ENCODE measurements at regions not wholly inside any gene's neighbourhood (a gene's known extent, or its start where the extent isn't known, plus 50 kb on each side); places are given as distances from the start of the nearest gene placed in this dataset.
"Not testable (repeated sequence)": the region's sequence is repeated elsewhere in the genome, so short reads cannot be mapped to it uniquely, and the experiment has no call there.

- WGBS, 2 donors = 63 to 68% methylated on average over 2 of the region's 2 CpGs
- DNase-seq (no peak), ATAC-seq (ENCODE audit: low FRiP score in 2 of 2) (no peak)
- Histone ChIP-seq H3K9me3 (peaks cover 0 to 11% (median 0%) of the 10 kb centered on the region in 4 donors), H3K4me1 (no peaks in the 10 kb centered on the region), H3K36me3 (no peaks in the 10 kb centered on the region), H3K4me3 (no peak overlapping the region), H3K27me3 (no peaks in the 10 kb centered on the region), H3K27ac (no peak overlapping the region)
- no peak for TF ChIP-seq CTCF (IDR thresholded peaks at IDR 0.05)
- TF ChIP-seq EP300 (IDR thresholded peaks at IDR 0.05) = no peak
- TF ChIP-seq POLR2A (IDR thresholded peaks at IDR 0.05) = no peak
- no peak for TF ChIP-seq POLR2AphosphoS5 (IDR thresholded peaks at IDR 0.05)
Observed at GRCh38 chr1:68908316-68908715, 411.4 kb upstream of the DEPDC1 start.

- no peak for TF ChIP-seq POLR2A (IDR thresholded peaks at IDR 0.05)
- no peak for TF ChIP-seq POLR2AphosphoS5 (IDR thresholded peaks at IDR 0.05)
- TF ChIP-seq CTCF (IDR thresholded peaks at IDR 0.05) = no peak
- TF ChIP-seq EP300 (IDR thresholded peaks at IDR 0.05) = no peak
- H3K4me3 ChIP-seq = no peak overlapping the region
- H3K4me1 ChIP-seq = no peaks in the 10 kb centered on the region
- ATAC-seq (ENCODE audit: low FRiP score in 2 of 2) = peak in 1 of 2 donors; percentile 91
- no peaks in the 10 kb centered on the region for H3K27me3 ChIP-seq
- H3K36me3 ChIP-seq = no peaks in the 10 kb centered on the region
- DNase-seq = no peak
- no peaks in the 10 kb centered on the region for H3K9me3 ChIP-seq
- H3K27ac ChIP-seq = no peak overlapping the region
- WGBS, 2 donors = 56 to 60% methylated on average over 4 of the region's 4 CpGs
Observed at GRCh38 chr1:68916221-68916902, 419.5 kb upstream of the DEPDC1 start.

- H3K36me3 ChIP-seq = no peaks in the 10 kb centered on the region
- no peaks in the 10 kb centered on the region for H3K9me3 ChIP-seq
- ATAC-seq (ENCODE audit: low FRiP score in 2 of 2) = no peak
- no peaks in the 10 kb centered on the region for H3K4me1 ChIP-seq
- H3K4me3 ChIP-seq = no peak overlapping the region
- WGBS, 2 donors = 44 to 50% methylated on average over 5 of the region's 5 CpGs
- TF ChIP-seq CTCF (IDR thresholded peaks at IDR 0.05) (no peak), POLR2A (IDR thresholded peaks at IDR 0.05) (no peak), POLR2AphosphoS5 (IDR thresholded peaks at IDR 0.05) (no peak), EP300 (IDR thresholded peaks at IDR 0.05) (no peak)
- no peak for DNase-seq
- H3K27ac ChIP-seq = no peak overlapping the region
- H3K27me3 ChIP-seq = no peaks in the 10 kb centered on the region
Observed at GRCh38 chr1:68917456-68917855, 420.6 kb upstream of the DEPDC1 start.

GRCh38 chr1:68918563-68918962 lies 421.7 kb upstream of the DEPDC1 start:
- WGBS, 2 donors = 67 to 87% methylated on average over 1 of the region's 1 CpG
- no peak overlapping the region for H3K4me3 ChIP-seq
- DNase-seq (no peak), ATAC-seq (ENCODE audit: low FRiP score in 2 of 2) (no peak)
- no peaks in the 10 kb centered on the region for H3K36me3 ChIP-seq
- H3K9me3 ChIP-seq = no peaks in the 10 kb centered on the region
- H3K27ac ChIP-seq = no peak overlapping the region
- no peaks in the 10 kb centered on the region for H3K27me3 ChIP-seq
- TF ChIP-seq POLR2AphosphoS5 (IDR thresholded peaks at IDR 0.05) (no peak), POLR2A (IDR thresholded peaks at IDR 0.05) (no peak), CTCF (IDR thresholded peaks at IDR 0.05) (no peak), EP300 (IDR thresholded peaks at IDR 0.05) (no peak)
- H3K4me1 ChIP-seq = no peaks in the 10 kb centered on the region

GRCh38 chr1:68919075-68919474 lies 422.2 kb upstream of the DEPDC1 start:
- peak in 1 of 2 donors; percentile 59 for ATAC-seq (ENCODE audit: low FRiP score in 2 of 2)
- H3K27ac ChIP-seq = no peak overlapping the region
- TF ChIP-seq EP300 (IDR thresholded peaks at IDR 0.05) (no peak), CTCF (IDR thresholded peaks at IDR 0.05) (no peak), POLR2AphosphoS5 (IDR thresholded peaks at IDR 0.05) (no peak), POLR2A (IDR thresholded peaks at IDR 0.05) (no peak)
- no peak for DNase-seq
- H3K36me3 ChIP-seq = no peaks in the 10 kb centered on the region
- H3K4me1 ChIP-seq = no peaks in the 10 kb centered on the region
- WGBS, 2 donors = 78 to 88% methylated on average over 1 of the region's 1 CpG
- H3K4me3 ChIP-seq = no peak overlapping the region
- H3K27me3 ChIP-seq = no peaks in the 10 kb centered on the region
- H3K9me3 ChIP-seq = no peaks in the 10 kb centered on the region

GRCh38 chr1:68923475-68924088 lies 426.7 kb upstream of the DEPDC1 start:
- WGBS, 2 donors = 88 to 96% methylated on average over 25 to 30 of the region's 30 CpGs
- H3K27me3 ChIP-seq; ATAC-seq (ENCODE audit: low FRiP score in 2 of 2); H3K4me1 ChIP-seq; H3K4me3 ChIP-seq; H3K27ac ChIP-seq; H3K9me3 ChIP-seq; H3K36me3 ChIP-seq: not testable (repeated sequence)
- DNase-seq = peak in 1 of 2 donors; percentile 48
